Thoracic aorta (tissue), 2 donors: ENCODE measurements at regions not wholly inside any gene's neighbourhood (a gene's known extent, or its start where the extent isn't known, plus 50 kb on each side); places are given as distances from the start of the nearest gene placed in this dataset.

Experiments
- ATAC-seq: fragments of 150-250 bp; one replicate; pipeline ENCODE4 v1.8.0; 2017; ENCODE audit warnings: low read depth; ENCODE audit not compliant: insufficient number of reproducible peaks, low FRiP score
- DNase-seq: peaks from one replicate; pipeline ENCODE4 v3.0.0-alpha.2; 2020; ENCODE audit warnings: low spot score
- H3K27ac ChIP-seq, 2 donors: fragments of 200-600 bp; sonication (generic); 1 replicate in 1 of 2; 2 replicates in 1 of 2; pipeline ENCODE4 v1.5.1; 2016; ENCODE audit warnings: mild to moderate bottlenecking in 2 of 2, moderate library complexity in 2 of 2
- H3K27me3 ChIP-seq: fragments of 200-600 bp; sonication (generic); replicated peaks from 2 replicates; pipeline ENCODE4 v1.6.0; 2016; ENCODE audit warnings: mild to moderate bottlenecking; ENCODE audit not compliant: insufficient read depth
- H3K36me3 ChIP-seq: fragments of 200-600 bp; sonication (generic); one replicate; pipeline ENCODE4 v1.5.1; 2016
- H3K4me1 ChIP-seq, 2 donors: fragments of 200-600 bp; sonication (generic); 1 replicate in 1 of 2; 2 replicates in 1 of 2; pipeline versions ENCODE4 v1.5.1 to v1.6.0; 2016; ENCODE audit warnings: low read depth in 2 of 2, mild to moderate bottlenecking in 1 of 2; ENCODE audit not compliant: control insufficient read depth in 1 of 2
- H3K4me3 ChIP-seq: fragments of 200-600 bp; sonication (generic); 2 replicates; pipeline ENCODE4 v1.5.1; 2016; ENCODE audit warnings: mild to moderate bottlenecking
- H3K9me3 ChIP-seq: fragments of 200-600 bp; sonication (generic); 2 replicates; pipeline ENCODE4 v1.5.1; 2016
- CTCF ChIP-seq: fragments of 200-600 bp; sonication (generic); IDR thresholded peaks from one replicate; pipeline ENCODE4 v1.5.1; 2019; ENCODE audit warnings: antibody characterized with exemption

GRCh38 chr12:130076752-130077151 is 85.5 kb upstream of the FZD10 start:
- no peak for ATAC-seq
- H3K27me3 ChIP-seq = no peaks in the 10 kb centered on the region

GRCh38 chr12:130078852-130079251 is 83.4 kb upstream of the FZD10 start:
- no peak overlapping the region for H3K4me3 ChIP-seq
- ATAC-seq (no peak), DNase-seq (no peak)
- TF ChIP-seq CTCF = no peak
- no peaks in the 10 kb centered on the region for H3K36me3 ChIP-seq
- H3K27me3 ChIP-seq = no peaks in the 10 kb centered on the region
- no peaks in the 10 kb centered on the region for H3K4me1 ChIP-seq
- no peaks in the 10 kb centered on the region for H3K9me3 ChIP-seq
- H3K27ac ChIP-seq = no peak overlapping the region

More at GRCh38 chr12:130076752-130077151, 85.5 kb upstream of the FZD10 start:
- no peak for TF ChIP-seq CTCF
- no peak for DNase-seq
- Histone ChIP-seq H3K36me3 (no peaks in the 10 kb centered on the region), H3K9me3 (no peaks in the 10 kb centered on the region), H3K4me3 (no peak overlapping the region), H3K4me1 (no peaks in the 10 kb centered on the region), H3K27ac (no peak overlapping the region)

GRCh38 chr12:130079279-130079678 is 83.0 kb upstream of the FZD10 start:
- TF ChIP-seq CTCF = no peak
- DNase-seq (no peak), ATAC-seq (no peak)
- Histone ChIP-seq H3K27me3 (no peaks in the 10 kb centered on the region), H3K9me3 (no peaks in the 10 kb centered on the region), H3K4me3 (no peak overlapping the region), H3K4me1 (no peaks in the 10 kb centered on the region), H3K27ac (no peak overlapping the region), H3K36me3 (no peaks in the 10 kb centered on the region)

GRCh38 chr12:130080205-130080604 is 82.1 kb upstream of the FZD10 start:
- H3K9me3 ChIP-seq = no peaks in the 10 kb centered on the region
- ATAC-seq (no peak), DNase-seq (no peak)
- H3K36me3 ChIP-seq = no peaks in the 10 kb centered on the region
- no peak overlapping the region for H3K4me3 ChIP-seq
- no peaks in the 10 kb centered on the region for H3K4me1 ChIP-seq
- TF ChIP-seq CTCF = no peak
- no peak overlapping the region for H3K27ac ChIP-seq
- no peaks in the 10 kb centered on the region for H3K27me3 ChIP-seq

GRCh38 chr12:130081117-130081805 is 81.0 kb upstream of the FZD10 start:
- ATAC-seq (no peak), DNase-seq (no peak)
- Histone ChIP-seq H3K4me3 (no peak overlapping the region), H3K27ac (no peak overlapping the region), H3K27me3 (no peaks in the 10 kb centered on the region), H3K4me1 (no peaks in the 10 kb centered on the region), H3K36me3 (no peaks in the 10 kb centered on the region), H3K9me3 (no peaks in the 10 kb centered on the region)
- no peak for TF ChIP-seq CTCF
